ENCODE measurements at regions not wholly inside any gene's neighbourhood (a gene's known extent, or its start where the extent isn't known, plus 50 kb on each side); places are given as distances from the start of the nearest gene placed in this dataset.
"Not testable (repeated sequence)": the region's sequence is repeated elsewhere in the genome, so short reads cannot be mapped to it uniquely, and the experiment has no call there.

- in situ Hi-C loops (cut with MboI; ENCODE audit: low pct_unique_long_range_greater_than_20kb, low sequenced_read_pairs, unreplicated experiment), result no loop called here
- DNase-seq (ENCODE audit: low spot score), result no peak
- TF ChIP-seq CTCF (IDR thresholded peaks at IDR 0.05; ENCODE audit: extremely low read depth, insufficient read depth, missing control alignments), result no peak
These were observed 116.6 kb upstream of the IQSEC1 start for GRCh38 chr3:13189639-13190377.

GRCh38 chr3:13188975-13189374 is 115.7 kb upstream of the IQSEC1 start:
- in situ Hi-C loops (cut with MboI; ENCODE audit: low pct_unique_long_range_greater_than_20kb, low sequenced_read_pairs, unreplicated experiment), result no loop called here
- TF ChIP-seq CTCF (IDR thresholded peaks at IDR 0.05; ENCODE audit: extremely low read depth, insufficient read depth, missing control alignments), result no peak
- no peak for DNase-seq (ENCODE audit: low spot score)

GRCh38 chr3:13188181-13188779 is 115.1 kb upstream of the IQSEC1 start:
- in situ Hi-C loops (cut with MboI; ENCODE audit: low pct_unique_long_range_greater_than_20kb, low sequenced_read_pairs, unreplicated experiment), result no loop called here
- TF ChIP-seq CTCF (IDR thresholded peaks at IDR 0.05; ENCODE audit: extremely low read depth, insufficient read depth, missing control alignments), result no peak
- DNase-seq (ENCODE audit: low spot score), result no peak

- no peak for DNase-seq (ENCODE audit: low spot score)
- no peak for TF ChIP-seq CTCF (IDR thresholded peaks at IDR 0.05; ENCODE audit: extremely low read depth, insufficient read depth, missing control alignments)
- in situ Hi-C loops (cut with MboI; ENCODE audit: low pct_unique_long_range_greater_than_20kb, low sequenced_read_pairs, unreplicated experiment), result no loop called here
These were observed 114.4 kb upstream of the IQSEC1 start for GRCh38 chr3:13187593-13187992.

- no peak for TF ChIP-seq CTCF (IDR thresholded peaks at IDR 0.05; ENCODE audit: extremely low read depth, insufficient read depth, missing control alignments)
- DNase-seq (ENCODE audit: low spot score), result no peak
- in situ Hi-C loops (cut with MboI; ENCODE audit: low pct_unique_long_range_greater_than_20kb, low sequenced_read_pairs, unreplicated experiment), result no loop called here
These were observed 113.2 kb upstream of the IQSEC1 start for GRCh38 chr3:13186435-13186815.

- in situ Hi-C loops (cut with MboI; ENCODE audit: low pct_unique_long_range_greater_than_20kb, low sequenced_read_pairs, unreplicated experiment), result no loop called here
These were observed 112.7 kb upstream of the IQSEC1 start for GRCh38 chr3:13185737-13186434.

GRCh38 chr3:13179582-13180210 is 106.5 kb upstream of the IQSEC1 start:
- DNase-seq (ENCODE audit: low spot score); in situ Hi-C loops (cut with MboI; ENCODE audit: low pct_unique_long_range_greater_than_20kb, low sequenced_read_pairs, unreplicated experiment): not testable (repeated sequence)

More at GRCh38 chr3:13185737-13186434, 112.7 kb upstream of the IQSEC1 start:
- DNase-seq (ENCODE audit: low spot score), result no peak
- no peak for TF ChIP-seq CTCF (IDR thresholded peaks at IDR 0.05; ENCODE audit: extremely low read depth, insufficient read depth, missing control alignments)
